ENCODE measurements at regions not wholly inside any gene's neighbourhood (a gene's known extent, or its start where the extent isn't known, plus 50 kb on each side); places are given as distances from the start of the nearest gene placed in this dataset.

DNA sequence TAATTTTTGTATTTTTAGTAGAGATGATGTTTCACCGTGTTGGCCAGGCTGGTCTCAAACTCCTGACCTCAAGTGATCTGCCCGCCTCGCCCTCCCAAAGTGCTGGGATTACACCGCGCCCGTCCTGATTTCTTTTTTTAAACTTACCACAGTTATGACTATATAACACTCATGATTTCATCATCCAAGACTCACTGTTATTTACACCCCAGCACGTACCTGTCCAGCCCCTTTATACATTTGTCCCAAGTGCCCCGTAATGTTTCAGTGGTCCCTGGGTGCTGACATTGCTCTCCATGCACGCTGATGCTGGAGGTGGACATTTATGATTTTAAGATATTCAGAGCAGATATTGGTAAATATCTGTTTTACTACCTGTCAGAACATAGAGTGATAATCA lies 219.9 kb upstream of the GMDS start:
- DNase-seq (ENCODE audit: low read depth in 2 of 2) = no peak

DNA sequence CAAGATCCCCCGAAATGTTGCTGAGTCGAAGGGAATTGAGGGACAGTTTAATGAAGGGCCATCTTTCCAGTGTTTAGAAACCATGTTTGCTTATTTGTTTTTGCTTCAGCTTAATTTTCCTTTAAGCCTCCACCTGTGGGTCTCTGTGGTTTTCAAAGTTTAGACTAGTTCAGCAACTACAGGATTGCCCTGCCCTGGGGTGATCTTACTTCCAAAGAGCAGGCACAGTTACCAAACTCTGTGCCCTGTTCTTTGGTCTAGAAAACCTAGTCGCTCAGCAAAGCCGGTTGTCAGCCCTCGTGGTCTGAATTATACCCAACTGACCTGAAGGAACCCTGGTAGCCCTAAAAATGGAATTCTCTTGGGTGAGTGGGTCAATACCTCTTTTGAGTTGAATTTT lies 219.2 kb upstream of the GMDS start:
- no peak for DNase-seq (ENCODE audit: low read depth in 2 of 2)

DNA sequence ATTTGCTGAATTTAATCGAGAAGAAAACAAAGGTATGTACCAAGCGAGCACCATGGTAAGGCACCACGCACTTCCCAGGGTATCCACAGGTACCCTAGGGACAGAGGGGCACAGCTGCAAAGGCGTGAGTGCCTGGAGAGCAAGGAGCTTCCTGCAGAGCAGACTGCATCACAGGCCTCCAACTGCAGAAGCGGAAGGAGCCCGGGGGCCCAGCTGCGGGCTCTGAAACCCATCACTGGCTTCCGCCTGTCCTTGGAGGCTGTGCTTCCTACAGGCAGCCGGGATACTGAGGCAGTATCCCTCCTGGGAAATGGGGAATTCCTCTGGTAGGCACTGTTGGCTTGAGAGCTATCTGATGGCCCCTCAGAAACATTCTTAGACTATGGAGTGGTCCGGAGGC lies 217.4 kb upstream of the GMDS start:
- no peak for DNase-seq (ENCODE audit: low read depth in 2 of 2)

DNA sequence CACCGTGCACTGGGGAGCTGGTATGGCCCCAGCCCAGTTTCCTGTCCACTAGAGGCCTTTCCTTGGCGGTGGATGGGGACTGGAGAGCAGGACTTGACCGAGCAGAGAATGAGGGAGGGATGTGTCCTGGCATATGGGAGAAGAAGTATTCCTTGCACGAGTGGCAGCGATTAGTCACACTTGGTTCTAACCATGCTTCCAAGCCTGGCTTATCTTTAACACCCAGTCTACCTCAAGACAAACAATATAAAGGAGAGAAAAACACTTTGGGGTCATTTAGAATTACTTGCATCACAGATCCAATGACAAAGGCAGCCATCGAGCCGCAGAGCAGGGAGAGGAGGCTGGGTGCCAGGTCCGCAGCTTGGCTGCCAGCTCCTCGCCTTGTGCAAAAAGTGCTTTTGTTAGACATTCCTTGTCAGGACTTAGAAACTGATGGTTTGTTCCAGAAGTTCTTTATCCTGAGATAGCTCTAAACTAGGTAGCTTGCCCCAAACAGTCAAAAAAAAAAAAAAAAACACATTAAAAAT lies 214.9 kb upstream of the GMDS start:
- no peak for DNase-seq (ENCODE audit: low read depth in 2 of 2)

DNA sequence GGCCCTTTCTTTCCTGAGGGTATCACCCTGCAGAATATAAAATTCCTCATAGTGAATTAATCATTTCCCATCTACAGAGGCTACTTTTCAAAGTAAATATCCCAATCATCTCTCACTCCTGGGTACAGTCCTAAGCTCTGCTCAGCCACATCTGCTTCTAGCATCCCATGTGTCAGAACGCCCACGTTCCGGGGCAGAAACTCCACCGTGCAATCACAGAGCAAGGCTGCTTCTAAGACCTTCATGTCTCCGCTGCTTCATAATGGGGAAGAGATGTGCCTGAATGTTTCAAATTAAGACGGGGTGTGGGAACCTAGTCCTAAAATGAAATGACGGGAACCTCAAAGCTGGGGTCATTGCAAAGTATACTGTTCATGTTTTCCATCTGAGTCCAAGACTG lies 208.8 kb upstream of the GMDS start:
- DNase-seq (ENCODE audit: low read depth in 2 of 2) = no peak

DNA sequence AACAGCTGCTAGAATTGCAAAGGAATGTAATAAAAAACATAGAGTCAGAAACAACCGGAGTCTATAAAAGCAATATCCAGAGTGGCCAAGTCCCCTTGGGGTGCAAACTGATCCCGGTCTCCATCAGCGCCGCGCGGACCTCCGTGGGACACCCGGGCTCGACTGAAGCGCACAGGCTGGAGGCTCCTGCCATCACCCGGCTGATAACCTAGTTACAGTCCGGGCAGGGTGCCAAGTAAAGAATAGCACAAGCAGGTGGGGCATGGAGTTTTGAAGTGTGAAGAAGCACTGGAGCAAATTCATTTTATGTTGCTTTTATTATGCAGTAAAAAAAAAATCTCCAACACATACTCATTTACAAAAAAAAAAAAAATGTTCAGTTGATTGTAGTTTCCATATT lies 205.1 kb upstream of the GMDS start:
- DNase-seq (ENCODE audit: low read depth in 2 of 2) = no peak

DNA sequence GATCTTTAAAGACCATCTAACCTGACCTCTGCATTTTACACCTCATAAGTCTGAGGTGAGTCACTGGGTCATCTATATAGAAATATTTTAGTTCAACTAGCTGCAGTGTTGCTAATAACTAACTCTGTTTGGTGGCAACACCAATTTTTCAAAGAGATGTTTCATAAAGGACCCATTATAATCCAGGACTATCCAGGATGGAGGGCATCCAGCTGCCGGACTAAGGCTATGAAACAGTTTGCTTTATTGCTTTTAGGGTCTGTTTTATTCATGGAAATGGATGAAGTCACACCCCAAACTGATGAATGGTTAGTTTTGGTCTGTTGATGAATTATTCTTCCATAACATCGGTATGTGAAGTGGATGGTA lies 204.2 kb upstream of the GMDS start:
- no peak for DNase-seq (ENCODE audit: low read depth in 2 of 2)

DNA sequence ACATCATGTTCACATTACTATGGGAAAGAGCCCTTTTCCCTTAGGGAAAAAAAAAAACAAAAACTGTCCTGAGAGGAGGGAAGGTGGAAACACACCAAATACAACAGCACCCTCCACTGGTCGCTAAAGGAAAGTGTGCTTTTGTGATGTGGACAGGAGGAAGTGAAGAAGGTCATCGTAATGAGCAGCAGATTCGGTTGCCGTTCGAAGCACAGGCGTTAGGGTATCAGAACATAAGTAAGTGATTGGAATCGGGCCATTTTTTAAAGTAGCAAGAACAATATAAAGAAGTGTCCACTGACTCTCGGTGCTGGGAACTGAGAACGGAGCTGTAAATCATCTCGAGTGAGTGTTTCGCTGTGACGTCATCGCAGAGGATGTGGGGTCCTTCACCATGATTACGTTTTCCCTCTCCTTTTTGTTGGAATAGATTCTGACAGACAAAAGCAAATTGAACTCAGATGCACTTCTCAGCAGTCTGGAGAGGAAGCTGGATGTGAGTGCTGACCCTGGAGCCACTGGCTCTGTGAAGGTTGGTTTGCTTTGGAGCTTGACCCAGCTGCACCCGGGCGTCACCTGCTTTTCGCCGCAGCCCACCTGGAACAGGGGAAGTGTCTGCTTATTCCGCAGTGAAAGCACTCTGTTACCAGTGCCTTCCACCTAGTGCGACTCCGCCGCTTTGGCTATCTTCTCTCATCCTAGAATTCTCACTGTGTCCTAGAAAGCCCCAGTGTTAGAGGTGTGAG lies 203.6 kb upstream of the GMDS start:
- DNase-seq (ENCODE audit: low read depth in 2 of 2) = no peak

DNA sequence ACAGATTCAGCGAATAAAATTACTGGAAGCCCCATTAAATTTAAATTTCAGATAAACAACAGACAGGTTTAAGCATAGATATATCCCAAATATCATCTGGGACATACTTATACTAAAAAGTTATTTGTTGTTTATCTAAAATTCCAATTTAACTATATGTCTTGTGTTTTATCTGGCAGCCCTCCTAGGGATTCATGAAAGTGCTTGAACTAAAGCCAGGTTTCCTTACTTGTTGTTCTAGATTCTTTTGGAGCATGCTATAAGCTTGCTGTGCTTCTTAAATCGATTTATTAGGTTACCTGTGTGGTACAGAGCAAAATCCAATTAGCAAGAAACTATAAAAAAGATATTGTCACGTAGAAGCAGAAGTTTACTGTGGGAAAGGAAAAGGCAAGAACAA lies 202.5 kb upstream of the GMDS start:
- no peak for DNase-seq (ENCODE audit: low read depth in 2 of 2)

DNA sequence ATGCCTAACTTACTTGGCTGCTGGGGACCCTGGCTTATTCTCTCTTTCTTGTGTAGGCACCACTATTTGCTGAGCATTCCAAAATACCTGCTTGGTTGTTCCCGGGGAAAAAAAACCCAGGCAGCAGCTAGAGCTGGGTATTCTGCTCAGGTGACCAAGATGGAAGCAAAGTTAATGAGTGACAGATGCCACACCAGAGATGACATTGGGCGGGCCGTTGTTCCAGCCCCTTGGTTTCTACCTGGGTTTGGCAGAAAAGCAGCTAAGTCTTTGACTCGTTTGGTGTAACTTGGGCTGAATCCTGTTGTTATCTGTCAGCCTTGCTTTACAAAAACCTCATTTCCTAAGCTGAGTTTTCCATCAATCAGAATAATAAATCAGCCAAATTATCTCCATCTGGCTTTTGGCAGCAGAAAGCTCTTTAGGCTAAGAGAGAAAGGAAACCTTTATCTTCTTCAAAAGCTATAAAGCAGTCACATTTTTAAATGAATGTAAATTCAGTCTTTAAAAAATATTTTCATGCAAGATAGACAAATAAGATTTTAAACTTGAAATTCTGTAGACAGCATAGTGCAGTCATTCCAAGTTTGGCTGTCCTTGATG lies 202.0 kb upstream of the GMDS start:
- no peak for DNase-seq (ENCODE audit: low read depth in 2 of 2)

DNA sequence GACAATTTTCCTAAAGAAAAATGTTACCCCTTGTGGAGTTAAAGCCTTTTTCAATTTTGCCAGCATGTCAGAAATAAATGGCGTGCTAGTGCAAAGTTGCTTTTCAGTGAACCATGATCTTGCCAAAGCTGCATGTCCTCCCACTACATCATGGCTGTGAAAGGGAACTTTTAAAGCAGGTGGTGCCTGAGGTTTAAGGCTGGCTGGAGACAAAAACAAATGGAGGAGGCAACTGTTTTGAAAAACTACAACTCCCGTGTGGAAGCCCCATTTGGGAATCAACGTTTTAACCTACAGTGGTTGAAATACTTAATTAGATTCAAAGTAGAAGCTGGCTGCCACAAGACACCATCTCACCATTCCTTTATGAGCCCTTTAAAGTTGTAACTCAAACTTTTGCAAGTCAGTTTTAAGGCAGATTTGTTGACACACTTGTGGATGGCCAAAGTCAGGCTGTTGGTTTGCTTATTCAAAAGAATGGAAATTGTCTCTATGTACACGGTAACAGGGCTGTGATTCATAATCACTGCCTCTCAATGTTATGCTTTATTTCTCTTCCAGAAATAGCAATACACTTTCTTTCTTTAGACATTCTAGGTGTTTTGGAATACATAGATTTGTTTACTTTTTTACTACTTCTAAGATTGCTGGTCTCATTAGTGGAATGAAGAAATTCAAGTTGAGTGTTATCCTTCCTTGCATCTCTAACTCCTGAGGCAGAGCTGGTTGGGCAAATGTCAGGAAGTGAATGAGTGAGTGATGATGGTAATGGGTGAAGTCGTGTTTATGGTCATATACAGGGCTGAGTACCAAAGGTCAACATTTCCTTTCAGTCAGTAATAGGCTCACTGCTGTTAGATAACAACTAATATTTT lies 196.4 kb upstream of the GMDS start:
- DNase-seq (ENCODE audit: low read depth in 2 of 2) = no peak

DNA sequence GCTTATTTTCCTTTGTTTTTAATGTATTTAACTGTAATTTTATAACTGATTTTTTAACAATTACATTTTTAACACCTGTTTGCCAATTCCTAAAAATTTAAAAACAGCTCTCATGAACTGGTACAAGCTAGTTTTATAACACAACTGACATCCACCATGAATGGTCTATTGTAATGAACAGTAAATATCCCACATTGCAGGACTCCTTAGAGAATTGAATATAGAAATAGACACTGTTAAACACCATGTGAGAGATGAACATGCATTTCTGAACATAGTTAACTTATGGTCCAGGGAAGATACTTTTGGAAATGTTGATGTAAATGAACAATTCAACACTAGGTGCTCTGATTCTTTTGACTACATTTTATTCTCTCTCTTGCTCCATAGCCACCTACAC lies 195.1 kb upstream of the GMDS start:
- DNase-seq (ENCODE audit: low read depth in 2 of 2) = no peak

DNA sequence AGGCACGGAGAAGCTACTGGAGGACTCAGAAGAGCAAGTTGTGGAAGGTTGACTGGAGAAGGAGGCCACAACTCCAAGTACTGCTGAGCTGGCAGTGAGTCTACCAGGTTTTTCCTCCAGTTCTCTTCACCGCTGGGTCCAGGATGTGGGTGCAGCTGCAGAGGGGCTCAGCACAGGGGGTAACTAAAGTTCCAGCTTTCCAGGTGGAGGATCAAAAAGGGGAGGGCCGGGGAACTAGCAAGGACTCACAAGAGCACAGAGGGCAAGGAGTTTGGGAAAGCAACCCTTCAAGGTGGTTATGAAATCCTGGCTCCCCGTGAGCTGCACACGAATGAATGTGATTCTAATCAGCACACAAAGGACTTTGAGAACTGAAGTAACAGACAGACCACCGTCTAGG lies 194.2 kb upstream of the GMDS start:
- no peak for DNase-seq (ENCODE audit: low read depth in 2 of 2)

DNA sequence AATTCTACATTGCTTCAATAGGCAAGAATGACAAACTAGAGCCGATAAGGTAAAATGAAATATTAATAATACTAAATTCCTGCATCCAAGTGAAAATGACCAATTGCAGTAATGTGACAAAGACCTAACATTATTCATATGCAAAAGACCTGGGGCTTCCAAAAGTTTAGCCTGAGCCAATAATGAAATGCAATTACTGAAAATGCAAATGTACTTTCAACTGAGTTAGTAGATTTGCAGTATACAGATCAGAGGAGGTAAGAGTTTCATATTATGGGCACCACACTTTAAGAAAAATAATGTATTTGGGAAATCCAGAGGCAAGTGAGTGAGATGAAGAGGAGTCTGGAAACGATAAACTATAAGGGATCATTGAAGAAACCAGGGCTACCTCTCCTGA lies 193.7 kb upstream of the GMDS start:
- no peak for DNase-seq (ENCODE audit: low read depth in 2 of 2)

DNA sequence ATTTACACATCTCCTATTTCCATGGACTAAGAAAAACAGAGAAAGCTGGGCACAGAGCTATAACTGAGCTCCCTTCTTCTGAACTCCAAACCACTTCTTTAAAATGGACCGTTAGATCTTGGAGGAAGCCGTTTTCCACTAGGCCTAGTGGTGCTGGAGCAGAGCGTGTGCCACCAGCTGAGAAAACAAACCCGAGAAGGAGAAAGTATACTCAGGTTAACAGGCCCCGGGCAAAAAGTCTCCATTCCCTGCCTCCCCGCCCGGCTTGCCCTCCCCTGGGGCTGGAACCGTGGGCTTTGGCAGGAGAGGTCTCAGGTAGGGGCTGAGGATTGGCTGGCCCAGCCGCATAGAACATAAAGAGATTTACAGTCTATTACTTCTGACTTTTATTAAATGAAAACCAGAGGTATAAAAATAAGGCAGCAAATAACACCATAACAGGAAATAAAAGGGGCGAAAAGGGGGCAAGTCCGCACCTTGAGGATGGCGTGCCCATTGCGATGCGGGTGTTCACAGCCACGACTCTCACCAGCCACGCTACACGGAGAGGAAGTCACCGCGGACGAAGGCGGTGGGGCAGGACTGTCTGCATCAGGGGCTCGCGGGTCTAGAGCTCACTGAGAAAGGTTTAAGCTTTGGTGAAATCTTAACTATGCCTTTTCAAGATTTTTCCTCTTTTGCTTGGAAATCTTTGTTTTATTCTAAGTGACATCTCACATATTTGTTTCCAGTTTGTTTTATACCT lies 191.2 kb upstream of the GMDS start:
- no peak for DNase-seq (ENCODE audit: low read depth in 2 of 2)

DNA sequence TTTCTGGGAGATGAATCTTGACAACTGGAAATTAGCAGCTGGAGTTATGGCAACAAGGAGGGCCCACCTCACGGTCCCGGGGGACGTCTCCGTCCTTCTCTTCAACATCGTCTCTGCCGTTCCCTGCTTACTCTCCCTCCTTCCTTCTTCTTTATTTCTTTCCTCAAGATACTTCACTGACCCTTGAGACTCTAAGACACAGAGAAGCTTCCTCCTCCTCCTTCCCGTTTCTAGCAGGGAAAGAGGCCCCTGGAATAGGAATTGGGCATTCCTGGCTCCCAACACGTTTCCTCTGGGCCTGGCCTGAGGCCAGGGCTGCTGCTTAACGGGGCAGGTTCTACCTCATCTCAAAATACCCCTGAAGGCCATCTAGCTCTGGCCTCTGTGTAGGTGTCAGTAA lies 189.9 kb upstream of the GMDS start:
- DNase-seq (ENCODE audit: low read depth in 2 of 2) = no peak

DNA sequence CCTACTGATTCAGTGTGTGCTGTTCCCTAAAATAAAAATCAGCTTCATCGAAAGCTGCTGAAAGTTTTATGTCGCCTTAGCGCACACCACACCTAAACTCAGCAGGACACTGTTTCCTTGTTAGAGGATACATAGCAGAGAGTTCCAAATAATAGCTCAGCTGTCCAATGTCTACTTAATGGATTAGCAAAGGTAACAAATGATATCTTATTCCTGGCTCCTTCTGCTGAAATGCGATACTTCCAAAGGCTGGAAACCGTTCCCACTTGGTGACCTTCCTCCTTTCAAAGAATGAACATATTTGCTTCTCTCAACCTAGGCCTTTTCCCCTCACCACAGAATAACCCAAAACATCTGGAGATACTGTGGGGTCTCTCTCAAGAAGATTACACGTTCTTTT lies 189.5 kb upstream of the GMDS start:
- no peak for DNase-seq (ENCODE audit: low read depth in 2 of 2)

DNA sequence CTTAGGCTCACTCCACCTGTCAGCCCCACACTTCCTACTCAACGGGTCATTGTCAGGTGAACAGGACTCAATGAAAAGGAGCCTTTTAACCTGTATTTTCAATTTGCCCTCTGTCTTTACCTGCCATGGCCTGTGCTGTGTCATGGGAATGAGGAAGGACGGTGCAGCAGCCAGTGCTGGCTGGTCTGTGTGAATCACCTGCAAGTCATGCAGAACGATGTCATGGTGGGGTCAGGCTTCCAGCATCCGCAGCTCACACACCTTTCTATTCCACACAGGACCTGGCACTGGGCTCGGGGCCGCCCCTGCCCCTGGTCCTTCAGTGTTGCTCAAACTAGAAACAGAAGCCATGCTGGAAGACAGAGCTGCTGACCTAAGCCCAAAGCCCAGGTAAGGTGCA lies 188.7 kb upstream of the GMDS start:
- DNase-seq (ENCODE audit: low read depth in 2 of 2) = no peak

DNA sequence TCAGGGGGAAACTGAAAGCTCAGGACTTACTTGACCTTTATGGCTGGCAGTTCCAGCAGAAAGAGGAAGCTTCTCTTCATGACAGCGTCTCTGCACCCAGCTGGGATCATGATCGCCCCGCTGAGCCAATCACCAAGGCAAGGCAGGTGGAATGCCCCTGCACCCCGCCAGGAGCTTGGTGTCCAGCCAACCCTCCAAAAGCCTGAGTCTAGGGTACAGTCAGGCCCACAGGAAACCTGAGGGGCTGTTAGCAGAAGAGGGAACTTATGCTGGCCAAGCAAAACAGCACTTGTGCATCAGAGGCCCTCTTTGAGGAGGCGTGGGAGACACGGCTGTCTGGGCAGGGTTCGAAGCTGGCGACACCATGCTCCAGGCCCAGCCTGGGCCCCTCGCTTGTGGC lies 188.3 kb upstream of the GMDS start:
- DNase-seq (ENCODE audit: low read depth in 2 of 2) = no peak

DNA sequence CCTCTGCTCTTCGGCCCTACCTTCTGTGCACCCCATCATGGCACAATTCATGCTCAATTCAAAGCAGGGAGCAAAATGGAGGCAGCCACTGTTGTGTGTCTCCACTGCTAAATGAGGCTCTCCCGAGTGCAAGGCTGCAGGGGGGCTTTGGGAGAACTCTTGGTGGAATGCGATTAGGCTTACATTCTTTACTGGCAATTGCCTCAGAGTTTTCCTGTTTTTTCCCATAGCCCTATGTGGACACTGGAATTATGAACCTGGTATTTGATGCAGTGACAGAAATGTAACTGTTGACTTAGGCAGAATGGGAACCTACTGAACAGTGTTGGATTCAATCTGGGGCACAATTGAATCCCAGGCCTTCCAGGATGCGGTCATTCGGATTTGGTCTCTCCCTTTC lies 187.9 kb upstream of the GMDS start:
- no peak for DNase-seq (ENCODE audit: low read depth in 2 of 2)

DNA sequence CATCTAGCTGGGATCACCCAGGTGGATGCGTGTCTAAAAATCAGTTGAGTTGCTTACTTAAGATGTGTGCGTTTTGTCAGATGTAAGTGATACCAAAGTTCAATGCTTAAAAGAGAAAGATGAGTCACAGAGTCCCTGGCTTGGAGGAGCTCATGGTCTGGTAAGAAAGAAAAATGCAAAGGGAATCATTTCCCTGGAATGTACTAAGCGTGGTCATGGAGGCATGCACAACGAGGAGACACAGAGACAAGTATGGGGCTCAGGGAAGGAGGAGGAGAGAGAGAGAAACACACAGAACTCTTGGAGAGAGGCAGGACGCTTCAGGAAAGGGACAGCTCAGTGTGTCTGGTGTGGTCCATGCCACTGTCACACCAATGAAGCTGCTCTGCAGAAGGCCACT lies 186.9 kb upstream of the GMDS start:
- no peak for DNase-seq (ENCODE audit: low read depth in 2 of 2)

DNA sequence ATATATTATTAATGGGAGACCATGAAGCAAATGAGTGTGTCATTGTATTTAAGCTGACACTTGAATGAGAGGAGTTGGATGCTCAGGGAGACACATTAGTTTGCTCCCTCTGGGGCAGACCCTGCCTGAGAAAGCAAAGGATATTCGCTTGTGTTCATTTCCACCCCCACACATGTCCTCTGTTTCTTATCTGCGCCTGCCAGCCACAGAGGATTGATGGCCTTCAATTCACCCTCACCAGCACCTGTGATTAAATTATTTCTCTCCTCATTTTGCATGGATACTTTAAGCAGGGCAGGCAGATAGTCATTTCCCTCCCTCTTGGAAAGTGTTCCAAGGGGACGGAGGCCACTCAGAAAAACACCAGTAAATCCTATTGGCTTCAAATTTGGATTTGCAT lies 185.2 kb upstream of the GMDS start:
- no peak for DNase-seq (ENCODE audit: low read depth in 2 of 2)
